ENCODE measurements at regions not wholly inside any gene's neighbourhood (a gene's known extent, or its start where the extent isn't known, plus 50 kb on each side); places are given as distances from the start of the nearest gene placed in this dataset.

DNA sequence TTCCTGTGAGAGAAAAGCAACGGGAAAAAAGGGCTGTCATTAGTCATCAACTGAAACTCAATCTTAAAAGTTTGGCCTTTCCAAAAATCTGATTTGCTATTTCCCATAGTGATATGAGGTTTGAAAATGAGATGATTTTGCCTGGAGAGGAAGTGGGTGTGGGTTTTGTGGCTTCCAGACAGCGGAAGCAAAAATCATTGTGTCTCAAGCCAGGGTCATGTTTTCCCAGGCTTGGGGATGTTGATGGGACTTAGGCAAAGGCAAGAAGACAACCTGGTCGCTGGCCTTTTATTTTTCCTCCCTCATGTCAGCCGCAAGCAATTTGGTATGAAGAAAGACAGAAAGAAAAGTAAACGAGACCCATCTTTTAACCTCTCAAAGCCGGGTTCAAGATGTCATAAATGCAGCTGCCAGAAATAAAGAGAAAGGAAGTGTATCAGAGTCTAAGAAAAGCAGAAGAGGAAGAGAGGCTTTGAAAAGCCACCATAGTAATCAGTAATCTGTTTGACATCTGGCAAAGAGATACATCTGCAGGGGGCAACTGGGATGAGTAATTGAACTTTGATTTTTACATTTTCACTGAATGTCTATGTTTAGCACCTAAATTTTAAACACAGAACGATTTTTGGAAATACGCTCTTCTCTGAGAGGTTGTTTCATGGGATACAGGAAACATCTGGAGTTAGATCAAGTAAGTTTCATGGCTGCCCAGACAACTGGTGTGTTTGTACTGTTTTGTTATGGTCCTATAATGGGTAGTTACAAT, 521.6 kb upstream of the SLIT2 start:
- DNase-seq (ENCODE audit: insufficient read length, low spot score), result no peak
- no peak for FAIRE-seq

DNA sequence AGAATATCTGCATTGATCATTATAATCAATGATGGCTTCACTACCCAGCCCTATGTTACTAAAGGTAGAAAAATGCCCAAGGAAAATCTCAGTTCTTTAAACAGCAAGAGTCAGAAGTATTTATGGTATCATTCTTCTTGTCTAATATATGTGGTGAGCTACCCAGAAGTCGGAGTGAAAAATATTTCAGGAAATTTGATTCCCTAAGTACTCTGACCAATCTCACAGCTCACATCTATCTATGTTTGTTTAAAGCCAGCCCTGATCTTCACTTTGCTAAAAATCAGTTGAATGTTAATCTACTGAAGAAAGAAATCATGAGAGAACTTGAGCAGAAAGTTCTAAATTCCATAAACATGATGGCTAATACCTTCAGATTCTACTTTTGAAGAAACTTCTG, 522.9 kb upstream of the SLIT2 start:
- FAIRE-seq, result no peak

DNA sequence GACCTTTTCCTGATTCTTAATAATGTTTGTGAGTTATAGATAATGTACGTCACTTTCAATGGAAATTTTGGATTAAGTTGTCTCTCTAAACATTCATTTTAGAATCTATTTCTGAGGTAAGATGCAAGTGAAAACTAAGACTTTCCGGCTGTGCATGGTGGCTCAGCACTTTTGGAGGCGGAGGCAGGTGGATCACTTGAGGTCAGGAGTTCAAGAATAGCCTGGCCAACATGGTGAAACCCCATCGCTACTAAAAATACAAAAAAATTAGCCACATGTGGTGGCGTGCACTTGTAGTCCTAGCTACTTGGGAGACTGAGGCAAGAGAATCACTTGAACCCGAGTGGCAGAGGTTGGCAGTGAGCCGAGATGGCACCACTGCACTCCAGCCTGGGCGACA, 524.6 kb upstream of the SLIT2 start:
- FAIRE-seq (no peak), DNase-seq (ENCODE audit: insufficient read length, low spot score) (no peak)

More for the DNA sequence above, 522.9 kb upstream of the SLIT2 start:
- DNase-seq (ENCODE audit: insufficient read length, low spot score), result no peak

DNA sequence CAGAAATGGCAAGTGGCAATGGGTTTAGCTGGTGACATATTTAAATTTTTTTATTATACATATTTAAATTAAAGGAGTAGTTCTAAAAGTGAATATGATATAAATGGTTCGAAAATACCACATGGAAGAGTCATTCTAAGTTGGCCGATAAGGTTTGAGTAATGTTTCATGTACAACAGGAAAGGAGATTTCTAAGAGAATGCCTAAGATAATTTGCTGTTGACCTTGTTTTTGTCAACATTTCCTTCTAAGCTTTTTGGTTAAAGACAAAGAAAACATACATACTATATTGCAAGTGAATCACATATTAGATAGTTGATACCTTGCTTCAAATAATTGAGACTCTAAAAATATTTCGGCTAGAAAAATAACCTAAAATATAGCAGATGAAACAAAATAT, 526.6 kb upstream of the SLIT2 start:
- FAIRE-seq (no peak), DNase-seq (ENCODE audit: insufficient read length, low spot score) (no peak)

DNA sequence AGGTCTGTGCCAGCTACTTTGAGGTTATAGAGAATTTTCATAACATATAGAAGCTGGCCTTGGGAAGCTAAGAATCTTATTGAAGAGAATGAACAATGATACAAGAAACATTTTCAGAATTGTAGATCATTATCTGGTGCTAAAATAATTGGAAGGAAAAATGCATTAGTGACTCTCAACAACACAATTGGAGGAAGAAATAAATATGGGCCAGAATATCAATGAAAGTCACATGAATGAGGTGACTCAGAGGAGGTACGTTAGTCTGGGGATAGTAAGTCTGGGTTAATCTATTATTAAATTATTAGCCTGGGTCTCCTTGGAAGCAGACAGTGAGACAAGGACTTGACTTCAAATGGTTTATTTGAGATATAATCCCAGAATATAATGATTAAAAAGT, 529.3 kb upstream of the SLIT2 start:
- FAIRE-seq, result no peak

DNA sequence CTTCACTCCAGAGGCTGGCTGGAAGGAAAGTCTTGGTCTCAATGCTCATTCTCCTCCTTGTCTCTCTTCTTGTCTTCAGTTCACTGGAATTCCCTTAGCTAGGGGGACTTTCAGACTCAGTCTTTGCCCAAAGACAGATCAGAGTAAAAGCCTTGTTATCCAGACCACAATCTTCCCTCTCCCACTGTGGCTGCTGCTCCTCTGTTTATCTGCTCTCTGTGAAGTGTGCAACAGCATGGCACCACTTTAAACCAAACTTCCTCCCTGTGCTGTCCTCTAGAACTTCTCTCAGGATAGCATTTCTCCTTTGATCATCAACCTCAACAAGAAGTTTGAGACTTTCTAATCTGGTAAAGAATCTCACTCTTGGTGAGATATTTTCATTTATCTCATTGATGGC, 530.1 kb upstream of the SLIT2 start:
- FAIRE-seq (no peak), DNase-seq (ENCODE audit: insufficient read length, low spot score) (no peak)

More for the DNA sequence above, 529.3 kb upstream of the SLIT2 start:
- DNase-seq (ENCODE audit: insufficient read length, low spot score), result no peak

DNA sequence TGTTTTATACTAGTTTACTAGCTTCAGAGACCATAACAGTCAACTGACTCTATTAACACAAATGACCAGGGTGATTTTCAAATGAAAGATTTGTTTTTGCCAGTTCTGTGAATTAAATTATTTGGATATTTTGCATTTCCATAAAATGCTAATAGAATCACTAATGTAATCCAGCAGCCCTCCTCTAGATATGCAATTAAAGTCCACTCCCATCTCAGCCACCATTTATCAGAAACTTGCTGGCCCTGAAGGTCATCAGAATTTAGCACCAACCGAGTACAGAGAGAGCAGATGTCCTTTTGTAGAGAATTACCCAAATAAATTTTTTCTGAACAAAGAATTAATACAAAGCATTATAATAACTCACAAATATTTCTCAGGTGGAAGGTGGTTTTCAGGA, 531.1 kb upstream of the SLIT2 start:
- DNase-seq (ENCODE audit: insufficient read length, low spot score) (no peak), FAIRE-seq (no peak)

DNA sequence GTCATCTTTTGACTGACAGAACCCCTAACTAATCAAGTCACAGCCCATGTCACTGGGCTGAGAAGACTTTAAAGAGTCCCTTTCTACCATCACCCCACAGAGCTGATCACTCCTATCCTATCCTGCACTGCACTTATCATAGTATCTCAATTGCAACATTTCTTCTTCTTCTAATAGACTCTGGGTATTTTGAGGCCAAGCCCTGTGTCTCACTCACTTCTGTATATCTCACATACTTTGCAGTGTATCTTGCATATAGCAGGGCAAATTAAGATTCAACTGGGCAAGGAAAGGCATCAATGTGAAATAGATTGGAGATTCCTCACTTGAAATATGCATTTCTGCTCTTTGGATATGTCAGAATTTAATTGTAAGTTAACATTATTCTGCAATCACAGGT, 531.5 kb upstream of the SLIT2 start:
- no peak for FAIRE-seq

DNA sequence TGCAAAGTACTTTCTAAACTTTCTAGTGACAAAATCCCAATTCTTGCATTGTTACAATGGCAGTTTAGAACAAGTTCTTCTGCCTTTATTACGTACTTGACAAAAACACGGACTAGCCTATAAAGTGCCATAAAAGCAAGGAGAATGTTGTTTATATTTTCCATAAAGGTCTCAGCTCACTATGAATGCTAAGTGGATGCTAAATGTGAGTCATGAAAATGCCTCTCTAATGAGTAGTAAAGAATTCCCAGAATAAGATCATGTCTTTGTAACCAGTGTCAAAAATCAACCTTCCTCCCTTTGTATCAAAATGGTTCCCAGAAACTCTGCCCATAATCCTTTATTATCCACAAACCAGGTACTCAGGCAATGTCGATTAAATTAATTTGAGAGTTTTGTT, 539.8 kb upstream of the SLIT2 start:
- DNase-seq (ENCODE audit: insufficient read length, low spot score) (no peak), FAIRE-seq (no peak)

More for the DNA sequence above, 531.5 kb upstream of the SLIT2 start:
- DNase-seq (ENCODE audit: insufficient read length, low spot score), result no peak

DNA sequence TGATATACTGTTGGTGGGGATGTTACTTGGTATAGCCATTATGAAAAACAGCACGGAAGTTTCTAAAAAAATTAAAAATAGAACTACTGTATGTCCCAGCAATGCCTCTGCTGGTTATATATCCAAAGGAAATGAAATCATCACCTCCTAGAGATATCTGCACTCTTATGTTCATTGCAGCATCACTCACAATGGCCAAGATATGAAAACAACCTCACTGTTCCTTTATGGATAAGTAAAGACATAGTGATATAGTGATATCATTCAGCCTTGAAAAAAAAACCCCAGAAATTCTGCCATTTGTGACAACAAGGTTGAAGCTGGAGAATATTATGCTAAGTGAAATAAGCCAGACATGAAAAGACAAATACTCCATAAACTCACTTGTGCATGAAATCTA, 543.8 kb upstream of the SLIT2 start:
- FAIRE-seq, result no peak

DNA sequence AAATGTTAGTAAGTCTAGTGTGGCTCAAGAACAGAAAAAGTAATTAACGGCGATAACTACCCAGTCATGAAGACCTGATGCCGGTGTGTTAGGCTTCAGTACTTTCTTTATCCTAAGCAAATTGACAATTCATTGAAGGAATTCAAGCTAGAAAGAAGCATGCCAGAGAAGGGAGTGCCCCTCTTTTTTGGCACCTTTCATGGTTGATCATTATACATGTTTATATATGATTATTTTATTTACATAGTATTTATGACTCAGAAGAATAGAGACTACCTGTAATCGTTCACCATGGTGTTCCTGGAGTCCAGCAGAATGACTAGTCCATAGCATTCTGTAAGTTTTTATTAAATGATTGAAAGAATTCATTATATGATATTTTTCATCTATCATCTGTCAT, 548.3 kb upstream of the SLIT2 start:
- FAIRE-seq (no peak), DNase-seq (ENCODE audit: insufficient read length, low spot score) (no peak)

More for the DNA sequence above, 543.8 kb upstream of the SLIT2 start:
- no peak for DNase-seq (ENCODE audit: insufficient read length, low spot score)

DNA sequence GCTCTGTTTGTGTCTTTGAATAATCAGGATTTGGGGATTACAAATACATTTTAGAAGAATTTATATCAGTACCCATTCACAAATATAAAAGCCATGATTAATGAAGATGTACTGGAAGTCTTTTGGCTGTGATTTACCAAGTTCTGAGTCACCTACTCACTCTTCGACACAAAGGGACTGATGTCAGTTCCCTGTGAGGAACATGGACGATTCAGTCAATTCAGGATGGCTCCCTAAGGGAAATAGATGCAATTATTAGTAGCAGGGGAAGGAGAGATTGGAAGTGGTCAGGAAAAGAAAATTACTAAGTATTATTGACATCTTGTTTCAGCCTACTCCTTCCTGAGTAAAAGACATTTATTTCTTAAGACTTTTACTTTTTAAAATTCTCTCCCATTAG, 550.7 kb upstream of the SLIT2 start:
- FAIRE-seq (no peak), DNase-seq (ENCODE audit: insufficient read length, low spot score) (no peak)

DNA sequence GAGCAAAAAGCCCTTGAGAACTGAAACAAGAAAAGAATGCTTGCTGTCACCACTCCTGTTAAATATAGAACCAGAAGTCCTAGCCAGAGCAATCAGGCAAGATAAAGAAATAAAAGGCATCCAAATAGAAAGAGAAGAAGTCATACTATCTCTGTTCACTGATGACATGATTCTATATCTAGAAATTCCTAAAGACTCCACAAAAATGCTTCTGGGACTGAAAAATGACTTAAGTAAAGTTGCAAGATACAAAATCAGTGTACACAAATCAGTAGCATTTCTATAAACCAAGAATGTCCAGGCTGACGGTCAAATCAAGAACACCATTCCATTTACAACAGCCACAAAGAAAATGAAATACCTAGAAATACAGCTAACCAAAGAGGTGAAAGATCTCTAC, 552.7 kb upstream of the SLIT2 start:
- no peak for FAIRE-seq
- DNase-seq (ENCODE audit: insufficient read length, low spot score), result no peak

DNA sequence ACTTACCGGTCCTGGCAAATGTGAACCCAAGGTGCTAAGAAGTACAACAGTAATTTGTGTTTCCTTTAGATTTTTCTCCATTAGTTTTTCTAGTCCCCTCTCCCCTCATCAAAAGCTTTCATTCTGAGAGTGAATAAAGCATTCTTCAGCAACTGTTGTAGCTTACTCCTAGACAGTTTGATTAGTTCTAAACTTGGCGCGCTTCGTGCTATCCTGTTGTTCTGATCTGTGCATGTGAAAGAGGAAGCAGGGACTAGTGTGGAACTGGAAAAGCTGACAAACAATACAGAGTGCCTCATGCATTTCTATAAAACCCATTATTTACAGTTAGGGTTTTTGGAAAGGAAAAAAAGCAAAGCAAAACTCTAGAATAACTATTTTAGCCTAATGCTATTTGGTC, 556.9 kb upstream of the SLIT2 start:
- DNase-seq (ENCODE audit: insufficient read length, low spot score) (no peak), FAIRE-seq (no peak)

DNA sequence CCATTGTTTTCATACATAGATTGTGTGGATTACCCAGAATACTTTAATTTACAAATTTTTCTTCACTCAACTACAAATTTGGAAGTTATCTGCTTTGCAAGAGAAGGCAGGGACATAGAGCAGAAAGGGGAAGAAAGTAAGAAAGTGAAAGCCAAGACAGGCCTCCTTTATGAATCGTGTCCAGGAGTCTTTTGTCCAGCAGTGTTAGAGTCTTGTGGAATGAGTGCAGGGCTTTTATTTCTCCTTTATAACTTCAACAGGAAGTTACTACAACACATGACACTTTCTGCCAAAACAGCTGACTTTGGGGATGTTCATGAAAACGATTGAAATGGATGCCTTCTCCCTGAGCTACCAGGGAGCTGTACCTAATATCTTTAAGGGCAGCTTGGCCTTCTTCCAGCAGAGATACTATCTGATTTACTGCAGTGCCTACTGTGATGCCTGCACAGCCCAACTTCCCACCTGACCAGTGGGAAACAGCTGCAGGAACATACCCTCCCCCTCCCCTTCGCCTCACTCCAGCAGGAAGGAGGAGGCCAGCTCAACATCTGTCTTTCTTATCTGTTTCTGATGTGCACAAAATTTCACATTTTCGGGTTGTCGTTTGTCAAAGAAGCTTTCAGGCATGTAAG, 557.7 kb upstream of the SLIT2 start:
- DNase-seq (ENCODE audit: insufficient read length, low spot score) (no peak), FAIRE-seq (no peak)

DNA sequence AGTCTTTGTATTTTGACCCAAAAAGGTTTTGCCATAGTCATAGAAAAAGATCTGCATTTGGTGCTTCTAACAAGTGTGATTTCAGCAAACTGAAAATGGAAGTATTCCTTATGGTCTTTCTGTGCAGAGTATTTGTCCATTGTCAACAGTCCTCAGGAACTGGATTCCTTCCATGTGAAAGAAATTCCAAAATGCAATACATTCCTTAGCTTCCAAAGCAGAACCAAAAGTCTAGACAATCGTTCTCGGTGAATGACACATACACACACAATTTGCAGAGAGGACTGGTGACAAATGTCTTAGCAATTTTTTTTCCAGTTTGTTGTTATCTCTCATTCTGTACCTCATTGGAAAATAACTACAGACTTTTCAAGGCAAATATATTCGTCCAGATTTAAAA, 562.2 kb upstream of the SLIT2 start:
- FAIRE-seq (no peak), DNase-seq (ENCODE audit: insufficient read length, low spot score) (no peak)

DNA sequence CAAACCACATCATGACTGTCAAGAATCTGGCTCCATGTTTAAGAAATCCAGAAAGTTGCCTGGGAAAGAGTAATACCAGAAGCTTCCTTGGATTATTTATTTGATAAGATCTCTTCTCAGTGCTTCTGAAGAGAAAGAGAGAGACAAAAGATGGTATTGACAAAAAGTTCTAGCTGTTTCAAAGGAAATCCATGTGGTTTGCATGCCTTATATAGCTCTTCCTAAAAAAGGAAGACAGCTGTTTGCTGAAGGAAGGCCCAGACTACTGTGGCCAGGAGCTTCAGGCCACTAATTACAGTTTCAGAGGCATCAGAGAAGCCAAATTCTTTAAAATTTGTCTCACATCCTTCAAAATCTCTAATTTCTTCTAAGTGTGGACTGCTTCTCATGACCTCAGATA, 565.2 kb upstream of the SLIT2 start:
- FAIRE-seq, result no peak
- no peak for DNase-seq (ENCODE audit: insufficient read length, low spot score)

DNA sequence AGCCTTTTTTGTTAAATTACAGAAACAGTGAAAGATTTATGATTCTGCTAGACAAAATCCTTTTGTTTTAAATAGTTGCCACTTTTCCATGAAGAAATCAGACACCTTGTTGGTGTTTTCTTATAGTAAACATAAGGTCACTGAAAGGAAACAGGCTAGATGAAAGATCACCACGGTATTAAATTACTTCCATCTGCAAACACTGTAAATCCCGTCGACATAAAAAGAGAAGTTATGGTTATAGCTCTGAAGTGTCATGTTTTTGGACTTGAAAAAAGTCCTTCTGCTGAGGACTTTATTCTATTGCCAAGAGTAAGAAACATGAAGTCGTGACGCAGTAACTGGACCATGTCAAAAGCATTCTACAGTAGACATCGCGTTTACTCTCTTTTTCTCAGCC, 567.6 kb upstream of the SLIT2 start:
- FAIRE-seq (no peak), DNase-seq (ENCODE audit: insufficient read length, low spot score) (no peak)

DNA sequence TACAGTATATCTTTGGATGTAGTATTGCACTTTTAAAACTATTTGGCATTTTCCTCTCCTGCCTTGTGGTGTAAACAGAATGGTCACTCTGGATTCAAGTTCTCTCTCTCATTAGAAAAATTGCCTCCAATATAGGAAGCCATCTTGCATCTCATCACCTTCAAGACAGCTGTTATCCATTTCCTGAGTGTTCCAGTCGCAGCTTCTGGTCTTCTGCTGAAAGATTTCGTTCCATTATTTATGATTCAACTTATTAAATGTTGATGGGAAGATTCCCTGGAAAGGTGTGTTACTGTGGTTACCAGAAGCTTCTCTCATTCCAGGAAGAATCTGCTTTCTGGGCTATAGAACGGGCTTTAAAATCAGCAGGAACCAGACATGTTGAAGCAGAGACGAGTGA, 568.3 kb upstream of the SLIT2 start:
- FAIRE-seq (no peak), DNase-seq (ENCODE audit: insufficient read length, low spot score) (no peak)

DNA sequence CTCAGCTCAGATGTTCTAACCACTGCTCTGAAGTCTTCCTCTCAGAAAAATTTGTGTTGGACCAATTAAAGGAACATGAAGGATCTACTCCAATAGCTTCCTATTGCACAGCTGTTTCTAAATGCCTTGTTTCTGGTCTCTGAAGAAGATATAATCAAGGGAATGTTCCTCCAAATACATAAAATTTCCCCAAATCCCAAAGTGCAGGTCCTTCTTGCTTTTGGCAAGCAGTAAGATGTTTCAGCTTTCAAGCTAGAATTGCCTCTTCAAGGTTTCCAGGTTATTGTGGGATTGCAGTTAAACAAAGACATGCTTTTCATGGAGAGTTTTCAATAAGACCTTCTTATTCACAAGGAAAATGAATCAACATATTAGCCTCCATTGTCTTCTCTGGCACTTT, 574.5 kb upstream of the SLIT2 start:
- no peak for FAIRE-seq
- no peak for DNase-seq (ENCODE audit: insufficient read length, low spot score)

DNA sequence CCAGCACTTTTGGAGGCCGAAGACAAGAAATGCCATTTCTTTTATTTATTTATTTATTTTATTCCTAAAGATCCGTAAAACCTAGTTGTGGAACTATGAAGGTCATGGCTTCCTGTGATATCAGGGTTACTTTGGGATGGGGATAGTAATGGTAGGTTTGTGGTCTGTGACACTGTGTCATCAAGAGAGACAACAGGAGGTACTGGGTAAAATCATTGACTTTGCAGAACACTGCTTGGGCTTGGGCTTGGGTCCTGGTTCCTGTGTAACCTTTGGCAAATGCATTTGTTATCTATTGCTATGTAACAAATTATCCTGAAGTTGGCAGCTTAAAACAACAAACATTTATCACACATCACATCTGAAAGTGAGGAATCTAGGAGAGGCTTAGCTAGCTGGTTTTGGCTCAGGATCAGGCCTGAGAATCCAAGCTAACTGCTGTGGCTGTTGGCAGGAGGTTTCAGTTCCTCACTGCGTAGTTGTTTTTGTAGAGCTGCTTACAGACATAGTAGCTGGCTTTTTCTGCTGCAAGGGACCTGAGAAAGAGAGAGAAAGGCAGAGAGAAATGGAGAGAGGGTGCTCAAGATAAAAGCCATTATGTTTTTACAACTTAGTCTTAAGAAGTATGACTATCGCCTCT, 576.4 kb upstream of the SLIT2 start:
- DNase-seq (ENCODE audit: insufficient read length, low spot score) (no peak), FAIRE-seq (no peak)

DNA sequence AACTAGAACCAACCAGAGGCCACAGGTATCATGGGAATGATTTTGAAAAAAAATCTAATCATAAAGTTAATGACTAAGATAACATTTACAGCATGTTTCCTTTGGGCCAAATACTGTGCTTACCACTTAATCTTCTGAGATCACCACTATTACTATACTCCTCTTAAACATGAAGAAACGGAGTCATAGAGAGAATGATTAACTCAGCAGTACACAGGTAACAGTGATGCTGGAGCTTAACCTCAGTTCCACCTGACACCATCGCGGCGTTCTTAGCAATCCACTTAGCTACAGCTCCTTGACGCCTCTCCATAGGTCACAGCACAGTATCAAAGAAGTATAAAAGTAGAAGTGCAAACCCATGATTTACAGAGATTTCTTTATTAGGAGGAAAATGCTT, 592.6 kb upstream of the SLIT2 start:
- no peak for DNase-seq (ENCODE audit: insufficient read length, low spot score)
- no peak for FAIRE-seq
